ENCODE measurements at regions not wholly inside any gene's neighbourhood (a gene's known extent, or its start where the extent isn't known, plus 50 kb on each side); places are given as distances from the start of the nearest gene placed in this dataset.

DNA sequence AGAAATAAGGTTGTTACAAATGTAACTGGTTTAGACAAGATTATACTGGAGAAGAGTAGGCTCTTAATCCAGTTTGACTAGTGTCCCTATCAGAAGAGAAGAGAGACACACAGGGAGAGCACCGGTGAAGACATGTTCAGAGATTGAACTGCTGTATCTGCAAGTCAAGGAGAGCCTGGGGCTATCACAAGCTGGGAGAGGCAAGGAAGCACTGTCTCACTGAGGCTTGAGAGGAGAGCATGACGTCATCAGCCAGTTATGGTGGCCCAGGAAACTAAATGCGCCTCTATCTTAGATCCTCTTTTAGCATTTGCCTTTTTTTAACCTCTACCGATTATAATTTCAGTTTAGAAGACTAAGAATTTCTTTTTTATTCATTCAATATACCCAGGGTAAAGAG lies 583.4 kb downstream of the TRAM1L1 start:
- no peak for DNase-seq
- Histone ChIP-seq H3K4me1 (no peaks in the 10 kb centered on the region), H3K4me3 (no peak overlapping the region), H3K36me3 (no peaks in the 10 kb centered on the region), H3K9me3 (no peaks in the 10 kb centered on the region), H3K27me3 (no peaks in the 10 kb centered on the region), H3K27ac (no peak overlapping the region)
- intact Hi-C loops (cut with DNase I; ENCODE audit: low total_unique reads), result no loop called here
- TF ChIP-seq CTCF (IDR thresholded peaks at IDR 0.05), result no peak
- TF ChIP-seq POLR2A (IDR thresholded peaks at IDR 0.05), result no peak

GRCh38 chr4:116500225-116500624 lies 585.2 kb downstream of the TRAM1L1 start:
- H3K4me3 ChIP-seq, result no peak overlapping the region
- H3K27ac ChIP-seq, result no peak overlapping the region
- no peaks in the 10 kb centered on the region for H3K27me3 ChIP-seq
- TF ChIP-seq CTCF (IDR thresholded peaks at IDR 0.05) (no peak), POLR2A (IDR thresholded peaks at IDR 0.05) (no peak)
- H3K9me3 ChIP-seq, result no peaks in the 10 kb centered on the region
- no peaks in the 10 kb centered on the region for H3K4me1 ChIP-seq
- no peaks in the 10 kb centered on the region for H3K36me3 ChIP-seq
- intact Hi-C loops (cut with DNase I; ENCODE audit: low total_unique reads), result no loop called here
- no peak for DNase-seq

DNA sequence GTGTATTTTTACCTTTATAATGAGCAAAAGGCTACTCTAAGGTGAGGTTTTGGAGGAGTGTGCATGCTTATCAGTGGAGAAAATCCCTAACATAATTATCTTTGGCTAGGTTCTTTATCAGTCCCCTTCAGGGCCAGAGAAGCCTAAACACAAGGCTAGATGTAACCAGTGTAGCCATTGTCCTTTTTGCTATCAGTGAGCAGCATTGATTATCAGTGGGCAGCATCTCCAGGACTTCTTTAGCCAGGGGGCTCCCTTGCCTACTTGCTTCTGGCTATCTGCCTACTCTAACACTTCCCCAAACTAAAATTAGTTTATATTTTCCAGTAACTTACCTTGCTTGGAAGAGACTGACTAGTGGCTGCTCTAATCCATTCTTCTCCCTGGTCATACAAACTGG lies 595.6 kb downstream of the TRAM1L1 start:
- no peaks in the 10 kb centered on the region for H3K27me3 ChIP-seq
- H3K4me1 ChIP-seq, result no peaks in the 10 kb centered on the region
- H3K9me3 ChIP-seq, result no peaks in the 10 kb centered on the region
- H3K27ac ChIP-seq, result no peak overlapping the region
- intact Hi-C loops (cut with DNase I; ENCODE audit: low total_unique reads), result no loop called here
- no peak overlapping the region for H3K4me3 ChIP-seq
- DNase-seq, result no peak
- no peaks in the 10 kb centered on the region for H3K36me3 ChIP-seq
- TF ChIP-seq POLR2A (IDR thresholded peaks at IDR 0.05) (no peak), CTCF (IDR thresholded peaks at IDR 0.05) (no peak)

DNA sequence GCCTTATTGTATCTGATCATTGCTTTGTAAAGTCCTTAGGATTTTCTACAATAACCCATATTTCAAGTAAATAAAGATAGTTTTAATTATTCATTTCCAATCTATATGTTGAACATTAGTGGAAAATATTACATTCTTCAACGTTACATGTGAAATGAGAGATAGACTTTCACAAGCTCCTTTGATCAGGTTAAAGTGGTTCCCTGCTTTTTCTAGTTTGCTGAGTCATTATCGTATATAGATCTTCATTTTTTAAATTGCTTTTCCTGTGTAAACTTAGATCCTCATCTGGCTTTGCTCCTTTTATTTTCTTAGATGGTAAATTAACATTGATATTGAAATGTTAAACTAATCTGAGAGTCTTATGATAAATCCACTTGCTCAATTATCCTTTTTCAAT lies 599.0 kb downstream of the TRAM1L1 start:
- TF ChIP-seq POLR2A (IDR thresholded peaks at IDR 0.05), result no peak
- TF ChIP-seq CTCF (IDR thresholded peaks at IDR 0.05), result no peak
- Histone ChIP-seq H3K9me3 (no peaks in the 10 kb centered on the region), H3K4me3 (no peak overlapping the region), H3K36me3 (no peaks in the 10 kb centered on the region), H3K27me3 (no peaks in the 10 kb centered on the region), H3K4me1 (no peaks in the 10 kb centered on the region), H3K27ac (no peak overlapping the region)
- DNase-seq, result no peak
- intact Hi-C loops (cut with DNase I; ENCODE audit: low total_unique reads), result no loop called here

DNA sequence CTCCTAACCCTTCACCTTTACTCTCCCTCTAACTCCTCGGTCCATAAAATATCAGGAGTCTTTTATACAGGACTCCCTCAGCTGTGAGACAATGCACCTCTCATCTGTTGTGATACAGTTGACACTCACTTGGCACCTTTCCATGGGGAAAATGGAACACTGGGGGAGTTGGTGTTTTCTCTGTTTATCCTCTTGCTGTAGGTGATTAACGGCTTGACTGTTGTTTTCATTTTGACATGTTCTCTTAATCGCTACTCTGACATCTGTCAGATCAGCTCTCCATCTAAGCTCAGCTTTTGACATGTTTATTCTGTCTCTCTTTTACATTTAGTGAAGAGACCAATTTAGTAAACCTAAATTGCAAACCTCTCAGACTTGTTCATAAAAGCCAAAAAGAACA lies 604.8 kb downstream of the TRAM1L1 start:
- Histone ChIP-seq H3K27me3 (no peaks in the 10 kb centered on the region), H3K36me3 (no peaks in the 10 kb centered on the region), H3K27ac (no peak overlapping the region), H3K9me3 (no peaks in the 10 kb centered on the region), H3K4me1 (no peaks in the 10 kb centered on the region), H3K4me3 (no peak overlapping the region)
- intact Hi-C loops (cut with DNase I; ENCODE audit: low total_unique reads), result no loop called here
- TF ChIP-seq CTCF (IDR thresholded peaks at IDR 0.05) (no peak), POLR2A (IDR thresholded peaks at IDR 0.05) (no peak)
- DNase-seq, result no peak
